GM12891 (cell line): ENCODE measurements at regions not wholly inside any gene's neighbourhood (a gene's known extent, or its start where the extent isn't known, plus 50 kb on each side); places are given as distances from the start of the nearest gene placed in this dataset.

Experiments
- POLR2A ChIP-seq: IDR thresholded peaks from 2 replicates; pipeline ENCODE4 v1.6.1; 2011; ENCODE audit warnings: low read depth, low read length, control low read depth
- POLR2AphosphoS5 ChIP-seq: IDR thresholded peaks from 2 replicates; pipeline ENCODE4 v1.6.1; 2011; ENCODE audit warnings: low read depth, low read length, control low read depth
- POU2F2 ChIP-seq: IDR thresholded peaks from 2 replicates; pipeline ENCODE4 v1.6.1; 2011; ENCODE audit warnings: low read depth, mild to moderate bottlenecking, control low read depth, low read length, moderate library complexity
- SPI1 ChIP-seq: IDR thresholded peaks from 2 replicates; pipeline ENCODE4 v1.6.1; 2011; ENCODE audit warnings: low read depth, low read length, control low read depth
- TAF1 ChIP-seq: IDR thresholded peaks from 2 replicates; pipeline ENCODE4 v1.6.1; 2011; ENCODE audit warnings: low read depth, low read length, control low read depth

- no peak for TF ChIP-seq POLR2AphosphoS5
- TF ChIP-seq POLR2A = no peak
- no peak for TF ChIP-seq TAF1
- no peak for TF ChIP-seq SPI1
- no peak for TF ChIP-seq POU2F2
These were observed 490.7 kb upstream of the MEIS1 start for GRCh38 chr2:65944213-65944612.
